SW480 (cell line): ENCODE measurements at regions not wholly inside any gene's neighbourhood (a gene's known extent, or its start where the extent isn't known, plus 50 kb on each side); places are given as distances from the start of the nearest gene placed in this dataset.
"Not testable (repeated sequence)": the region's sequence is repeated elsewhere in the genome, so short reads cannot be mapped to it uniquely, and the experiment has no call there.

Source experiments
- DNase-seq: peaks from one replicate; pipeline ENCODE4 v3.0.0-alpha.2; 2016; ENCODE audit warnings: low spot score

GRCh38 chr2:128660836-128661235 is 342.2 kb upstream of the HS6ST1 start:
- DNase-seq: no peak

GRCh38 chr2:128661311-128661710 is 342.6 kb upstream of the HS6ST1 start:
- DNase-seq: no peak

GRCh38 chr2:128662051-128662471 is 343.4 kb upstream of the HS6ST1 start:
- DNase-seq: no peak

GRCh38 chr2:128663371-128664050 is 344.8 kb upstream of the HS6ST1 start:
- no peak for DNase-seq

GRCh38 chr2:128664499-128664971 is 345.9 kb upstream of the HS6ST1 start:
- no peak for DNase-seq

- DNase-seq: no peak
These were observed 346.4 kb upstream of the HS6ST1 start for GRCh38 chr2:128665113-128665512.

- DNase-seq: no peak
These were observed 347.9 kb upstream of the HS6ST1 start for GRCh38 chr2:128666596-128666995.

- no peak for DNase-seq
These were observed 348.7 kb upstream of the HS6ST1 start for GRCh38 chr2:128667391-128667790.

- no peak for DNase-seq
These were observed 350.3 kb upstream of the HS6ST1 start for GRCh38 chr2:128668946-128669345.

GRCh38 chr2:128670066-128670465 is 351.4 kb upstream of the HS6ST1 start:
- no peak for DNase-seq

GRCh38 chr2:128671981-128672757 is 353.5 kb upstream of the HS6ST1 start:
- DNase-seq: not testable (repeated sequence)

GRCh38 chr2:128679680-128680079 is 361.0 kb upstream of the HS6ST1 start:
- DNase-seq: not testable (repeated sequence)

GRCh38 chr2:128681507-128681906 is 362.8 kb upstream of the HS6ST1 start:
- no peak for DNase-seq

- DNase-seq: no peak
These were observed 363.6 kb upstream of the HS6ST1 start for GRCh38 chr2:128682266-128682665.

- DNase-seq: no peak
These were observed 364.1 kb upstream of the HS6ST1 start for GRCh38 chr2:128682729-128683284.

- no peak for DNase-seq
These were observed 365.9 kb upstream of the HS6ST1 start for GRCh38 chr2:128684523-128684922.

- no peak for DNase-seq
These were observed 367.3 kb upstream of the HS6ST1 start for GRCh38 chr2:128685841-128686496.

- DNase-seq: no peak
These were observed 367.8 kb upstream of the HS6ST1 start for GRCh38 chr2:128686497-128686859.

GRCh38 chr2:128686881-128687555 is 368.4 kb upstream of the HS6ST1 start:
- DNase-seq: no peak

GRCh38 chr2:128687565-128687964 is 368.9 kb upstream of the HS6ST1 start:
- no peak for DNase-seq

- no peak for DNase-seq
These were observed 371.3 kb upstream of the HS6ST1 start for GRCh38 chr2:128689971-128690370.

- no peak for DNase-seq
These were observed 371.8 kb upstream of the HS6ST1 start for GRCh38 chr2:128690431-128690830.
